H1 (cell line): ENCODE measurements at regions not wholly inside any gene's neighbourhood (a gene's known extent, or its start where the extent isn't known, plus 50 kb on each side); places are given as distances from the start of the nearest gene placed in this dataset.

ENCODE experiments used
- EP300 ChIP-seq, 2 experiments: IDR thresholded peaks; 1 replicate in 1 of 2; 2 replicates in 1 of 2; pipeline ENCODE4 v1.6.1; 2011 to 2012; ENCODE audit warnings: low read depth in 2 of 2, low read length in 2 of 2, mild to moderate bottlenecking in 2 of 2, borderline replicate concordance in 1 of 2, inconsistent platforms in 1 of 2, moderate library complexity in 1 of 2
- POLR2AphosphoS5 ChIP-seq: IDR thresholded peaks from 2 replicates; pipeline ENCODE4 v1.6.1; 2011; ENCODE audit warnings: low read depth, low read length
- RXRA ChIP-seq: IDR thresholded peaks from 2 replicates; pipeline ENCODE4 v1.6.1; 2011; ENCODE audit warnings: low read depth, mild to moderate bottlenecking, low read length, moderate library complexity; ENCODE audit not compliant: insufficient read depth
- SIN3A ChIP-seq, 2 experiments: IDR thresholded peaks in 1 of 2; conservative IDR thresholded peaks in 1 of 2; 2 replicates each; pipeline ENCODE4 v1.6.1; 2011 to 2012; ENCODE audit warnings: low read length in 2 of 2, improper control_type of control experiment in 1 of 2, low read depth in 1 of 2, mild to moderate bottlenecking in 1 of 2

DNA sequence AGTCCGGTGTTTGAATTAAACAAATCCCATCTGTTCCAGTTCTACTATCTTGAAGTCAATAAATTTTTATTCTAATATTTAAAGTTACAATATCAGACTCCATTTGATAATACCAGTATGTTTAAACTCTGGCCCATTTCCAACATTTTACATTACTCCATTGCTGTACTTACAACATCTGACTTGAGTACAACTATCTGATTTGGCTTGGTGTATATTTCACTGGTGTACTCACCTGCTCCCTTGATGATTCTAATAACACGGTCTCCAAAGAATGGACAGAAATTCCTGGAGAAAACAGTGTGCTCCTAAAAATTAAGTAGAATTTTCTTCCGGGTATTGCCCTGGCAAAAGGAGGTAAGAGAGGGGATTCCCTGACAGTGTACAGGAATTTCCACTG, 680.5 kb upstream of the ADAMTS5 start:
- TF ChIP-seq RXRA (no peak), SIN3A (conservative IDR thresholded peaks at IDR 0.05 in 1 of 2, IDR thresholded peaks at IDR 0.05 in 1 of 2; ENCODE audit: low read depth in 1 of 2, low read length in 2 of 2) (no peak), EP300 (IDR thresholded peaks at IDR 0.05; ENCODE audit: borderline replicate concordance in 1 of 2, low read depth in 2 of 2, low read length in 2 of 2) (no peak), POLR2AphosphoS5 (no peak)
